Testis (tissue), 2 donors: ENCODE measurements at regions not wholly inside any gene's neighbourhood (a gene's known extent, or its start where the extent isn't known, plus 50 kb on each side); places are given as distances from the start of the nearest gene placed in this dataset.

ENCODE experiments used
- DNase-seq: peaks from one replicate; pipeline ENCODE4 v3.0.0-alpha.2; 2019
- H3K27ac ChIP-seq, 2 donors: fragments of 200-600 bp; sonication (generic); one replicate each; pipeline ENCODE4 v1.5.1; 2019
- H3K27me3 ChIP-seq: fragments of 200-600 bp; sonication (generic); one replicate; pipeline ENCODE4 v1.5.1; 2019
- H3K36me3 ChIP-seq: fragments of 200-600 bp; sonication (generic); one replicate; pipeline ENCODE4 v1.5.1; 2017; ENCODE audit warnings: low read depth; ENCODE audit errors: missing control alignments
- H3K4me1 ChIP-seq: fragments of 200-600 bp; sonication (generic); one replicate; pipeline ENCODE4 v1.5.1; 2019
- H3K4me3 ChIP-seq, 2 donors: fragments of 200-600 bp; sonication (generic); one replicate each; pipeline ENCODE4 v1.5.1; 2017 to 2019
- H3K9me3 ChIP-seq: fragments of 200-600 bp; sonication (generic); one replicate; pipeline ENCODE4 v1.5.1; 2017
- CTCF ChIP-seq, 3 experiments: fragments of 450-650 bp in 2 of 3; fragments of 200-600 bp in 1 of 3; sonication (generic) in 1 of 3; IDR thresholded peaks; one replicate each; pipeline ENCODE4 v1.5.1; 2016 to 2019; ENCODE audit warnings: antibody characterized with exemption in 3 of 3, mild to moderate bottlenecking in 2 of 3, moderate library complexity in 1 of 3
- POLR2A ChIP-seq: fragments of 450-650 bp; IDR thresholded peaks from one replicate; pipeline ENCODE4 v1.6.1; 2017; ENCODE audit warnings: antibody characterized with exemption, mild to moderate bottlenecking, moderate library complexity
- WGBS, 2 donors: methylation state at CpG; one replicate each; pipeline ENCODE4 v1.1.5; 2018; 5-methylcytosine and 5-hydroxymethylcytosine counted together
- intact Hi-C: fragments of 100-400 bp; cut with DNase I; formaldehyde crosslinking; loops from one replicate; pipeline ENCODE4 v1.15.1; 2023; ENCODE audit warnings: low total_unique reads

DNA sequence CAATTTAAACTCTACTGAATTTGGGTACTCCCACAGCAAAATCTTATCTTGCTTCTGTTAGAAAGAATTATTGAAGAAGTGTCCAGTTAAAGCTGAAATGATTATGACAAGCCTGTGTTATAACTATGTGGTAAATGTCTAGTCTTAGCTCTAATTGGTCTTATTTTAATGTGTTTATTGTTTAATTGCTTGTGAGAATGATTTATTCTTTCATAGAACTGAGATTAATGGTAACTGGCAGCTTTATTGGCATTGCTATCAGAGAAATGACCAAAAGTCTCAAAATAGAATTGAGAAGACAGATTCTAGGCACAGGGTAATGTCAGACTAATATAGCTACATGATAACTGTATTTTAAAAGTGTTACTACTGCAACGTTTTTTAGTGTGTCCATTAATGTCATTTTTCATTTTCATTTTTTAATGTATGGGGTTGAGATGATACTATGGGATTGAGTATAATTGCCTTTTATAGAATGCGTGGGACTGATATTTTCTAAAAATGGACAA, 458.7 kb downstream of the AEBP2 start:
- no peaks in the 10 kb centered on the region for H3K9me3 ChIP-seq
- no peaks in the 10 kb centered on the region for H3K4me1 ChIP-seq
- no peak for DNase-seq
- no peaks in the 10 kb centered on the region for H3K27me3 ChIP-seq
- H3K4me3 ChIP-seq: no peak overlapping the region
- intact Hi-C loops: no loop called here
- TF ChIP-seq CTCF (IDR thresholded peaks at IDR 0.05) (no peak), POLR2A (no peak)
- no peaks in the 10 kb centered on the region for H3K36me3 ChIP-seq
- WGBS, 2 donors: 55 to 62% methylated on average over 2 of the region's 2 CpGs
- H3K27ac ChIP-seq: no peak overlapping the region

DNA sequence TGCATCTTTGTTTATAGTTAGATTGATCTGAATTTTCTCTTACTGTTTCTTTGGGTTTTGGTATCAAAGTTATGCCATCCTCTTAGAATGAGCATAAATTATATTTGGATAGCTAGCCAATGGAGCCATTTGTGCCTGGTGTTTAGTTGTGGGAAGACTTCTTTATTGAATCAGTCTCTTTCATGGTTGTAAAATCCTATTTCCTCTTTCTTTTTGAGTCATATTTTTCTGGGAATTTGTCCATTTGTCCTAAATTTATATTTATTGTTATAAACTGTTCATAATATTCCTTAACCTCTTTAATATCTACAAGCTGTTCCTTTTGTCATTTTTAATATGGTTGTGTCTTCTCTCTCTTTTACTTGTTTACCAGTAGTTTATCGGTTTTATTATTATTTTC, 462.5 kb downstream of the AEBP2 start:
- no peak for DNase-seq
- Histone ChIP-seq H3K27me3 (no peaks in the 10 kb centered on the region), H3K36me3 (no peaks in the 10 kb centered on the region), H3K4me3 (no peak overlapping the region), H3K4me1 (no peaks in the 10 kb centered on the region), H3K27ac (no peak overlapping the region), H3K9me3 (no peaks in the 10 kb centered on the region)
- intact Hi-C loops: no loop called here
- TF ChIP-seq POLR2A: no peak
- no peak for TF ChIP-seq CTCF (IDR thresholded peaks at IDR 0.05)
- 70 to 80% methylated on average over 1 of the region's 1 CpG for WGBS, 2 donors

- Histone ChIP-seq H3K4me3 (no peak overlapping the region), H3K4me1 (no peaks in the 10 kb centered on the region), H3K36me3 (no peaks in the 10 kb centered on the region), H3K27me3 (no peaks in the 10 kb centered on the region), H3K27ac (no peak overlapping the region), H3K9me3 (no peaks in the 10 kb centered on the region)
- no peak for DNase-seq
- TF ChIP-seq POLR2A (no peak), CTCF (IDR thresholded peaks at IDR 0.05) (no peak)
- WGBS, 2 donors: 33% methylated on average over 1 of the region's 1 CpG
- intact Hi-C loops: no loop called here
Measured at GRCh38 chr12:19904819-19905218, 463.5 kb upstream of the PDE3A start.

GRCh38 chr12:19908830-19909229, 459.5 kb upstream of the PDE3A start:
- intact Hi-C loops: no loop called here
- TF ChIP-seq POLR2A (no peak), CTCF (IDR thresholded peaks at IDR 0.05) (no peak)
- DNase-seq: no peak
- no peaks in the 10 kb centered on the region for H3K9me3 ChIP-seq
- no peaks in the 10 kb centered on the region for H3K36me3 ChIP-seq
- H3K27ac ChIP-seq: no peak overlapping the region
- H3K4me3 ChIP-seq: no peak overlapping the region
- no peaks in the 10 kb centered on the region for H3K4me1 ChIP-seq
- no peaks in the 10 kb centered on the region for H3K27me3 ChIP-seq
- WGBS, 2 donors: 44 to 59% methylated on average over 3 of the region's 3 CpGs

GRCh38 chr12:19909418-19909817, 458.9 kb upstream of the PDE3A start:
- no peaks in the 10 kb centered on the region for H3K9me3 ChIP-seq
- no peak overlapping the region for H3K4me3 ChIP-seq
- no peak for DNase-seq
- no peaks in the 10 kb centered on the region for H3K36me3 ChIP-seq
- 35 to 46% methylated on average over 2 of the region's 2 CpGs for WGBS, 2 donors
- no peaks in the 10 kb centered on the region for H3K27me3 ChIP-seq
- H3K27ac ChIP-seq: no peak overlapping the region
- no peak for TF ChIP-seq CTCF (IDR thresholded peaks at IDR 0.05)
- no peak for TF ChIP-seq POLR2A
- intact Hi-C loops: no loop called here
- no peaks in the 10 kb centered on the region for H3K4me1 ChIP-seq
